HG03442 (cell line): ENCODE measurements at regions not wholly inside any gene's neighbourhood (a gene's known extent, or its start where the extent isn't known, plus 50 kb on each side); places are given as distances from the start of the nearest gene placed in this dataset.
"Not testable (repeated sequence)": the region's sequence is repeated elsewhere in the genome, so short reads cannot be mapped to it uniquely, and the experiment has no call there.

Experiments
- ATAC-seq: cut with Tn5 transposase; IDR thresholded peaks from one replicate; pipeline ENCODE4 v1.9.1; 2021; ENCODE audit warnings: mild to moderate bottlenecking, moderate library complexity; ENCODE audit not compliant: unreplicated experiment

DNA sequence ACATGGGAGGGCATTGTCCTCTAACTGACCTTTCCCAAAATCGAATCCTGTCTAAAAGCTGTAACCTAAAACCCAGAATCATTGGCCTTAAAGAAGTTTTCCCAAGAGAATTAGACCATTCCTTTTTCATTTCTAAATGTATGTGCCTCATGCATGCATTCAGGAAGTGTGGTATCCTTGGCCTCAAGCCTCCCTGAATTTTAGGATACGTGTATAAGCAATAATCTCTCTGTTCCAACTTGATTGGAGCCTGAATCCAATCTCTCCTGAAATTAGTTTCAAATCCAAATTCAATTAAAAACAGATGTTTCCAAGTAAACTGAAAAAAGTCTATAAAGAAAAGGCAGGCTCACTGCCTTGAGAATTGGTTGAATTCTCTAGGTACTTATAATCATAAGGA, 86.0 kb upstream of the VEPH1 start:
- no peak for ATAC-seq

DNA sequence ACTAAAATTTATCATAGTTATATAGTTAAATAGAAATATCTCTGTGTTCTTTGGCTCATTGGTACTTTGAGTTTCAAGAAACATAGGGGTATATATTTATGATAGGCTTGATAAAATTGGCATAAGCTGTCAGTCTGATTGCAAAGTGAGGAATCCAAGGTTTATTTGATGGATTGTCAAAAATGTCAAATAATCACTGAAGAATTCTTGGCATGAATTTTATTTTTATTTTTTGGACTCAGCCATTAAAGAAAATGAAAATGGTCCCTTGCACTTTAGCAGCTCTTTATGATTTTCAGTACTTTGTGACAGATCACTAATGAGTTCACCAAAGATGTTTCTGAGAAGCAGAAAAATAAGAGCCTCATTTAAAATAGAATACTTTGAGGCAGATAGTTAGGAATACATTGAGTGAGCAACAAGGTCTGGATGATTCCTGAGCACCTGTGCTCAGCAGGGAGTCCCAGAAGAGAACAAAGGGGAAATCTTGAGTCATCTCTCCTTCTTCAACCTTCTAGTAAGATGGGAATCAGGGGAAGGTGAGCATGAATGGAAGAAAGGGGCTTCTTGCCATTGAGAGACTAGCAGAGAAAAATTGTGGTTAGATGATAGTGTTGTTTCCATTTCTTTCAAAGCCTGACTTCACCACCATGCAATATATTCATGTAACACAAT, 85.3 kb upstream of the VEPH1 start:
- ATAC-seq: no peak

DNA sequence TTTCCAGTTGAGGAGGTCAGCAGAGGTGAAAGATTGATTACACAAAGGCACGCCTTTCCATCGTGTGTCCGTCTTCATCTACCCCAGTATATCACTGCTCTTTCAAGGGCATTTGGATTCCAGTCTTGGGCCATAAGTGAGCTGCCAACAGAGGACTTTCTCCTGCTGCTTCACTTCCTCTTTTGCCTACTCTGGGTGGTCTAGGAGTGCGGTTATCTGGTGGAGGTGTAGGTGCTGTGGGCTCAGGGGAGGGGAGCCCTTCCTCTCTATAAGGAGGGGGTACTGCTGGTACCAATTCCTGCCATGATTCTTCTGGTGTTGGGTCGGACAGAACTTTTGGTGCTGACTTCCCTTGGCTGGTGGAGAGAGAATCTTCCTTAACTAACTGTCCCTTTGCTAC, 83.1 kb upstream of the VEPH1 start:
- no peak for ATAC-seq

DNA sequence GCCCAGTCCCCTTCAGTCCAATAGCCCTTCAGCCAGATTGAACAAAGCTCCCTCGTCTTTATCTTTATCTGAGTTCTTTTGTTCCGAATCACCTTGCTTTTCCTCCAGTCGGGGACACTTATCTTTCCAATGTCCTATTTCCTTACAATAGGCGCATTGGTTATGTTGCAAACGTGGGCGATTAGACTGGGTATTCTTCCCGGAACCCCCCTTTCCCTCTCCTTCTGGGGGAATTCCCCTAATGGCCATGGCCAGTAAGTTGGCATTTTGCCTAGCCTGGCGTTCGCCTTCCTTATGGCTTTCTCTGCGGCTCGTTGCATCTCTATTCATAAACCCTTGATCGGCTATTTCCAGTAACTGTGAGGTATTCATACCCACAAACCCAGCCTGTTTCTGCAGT, 82.2 kb upstream of the VEPH1 start:
- ATAC-seq: no peak

DNA sequence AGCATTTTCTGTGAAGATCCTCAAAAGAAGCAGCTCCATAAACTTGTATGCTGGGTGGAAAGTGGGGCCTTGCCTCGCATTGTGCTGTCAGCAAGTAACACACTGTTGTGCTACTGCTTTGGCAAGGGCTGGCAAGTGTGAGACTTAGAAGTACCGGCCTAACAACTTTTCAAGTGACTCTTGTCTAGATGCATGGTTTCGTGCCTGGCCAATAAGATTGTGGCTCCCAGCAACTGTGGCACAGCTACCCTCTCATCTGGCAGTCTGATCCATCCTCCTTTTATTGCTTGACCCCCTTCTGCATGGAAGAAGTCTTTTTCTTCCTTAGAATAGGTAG, 79.4 kb upstream of the VEPH1 start:
- ATAC-seq: no peak

DNA sequence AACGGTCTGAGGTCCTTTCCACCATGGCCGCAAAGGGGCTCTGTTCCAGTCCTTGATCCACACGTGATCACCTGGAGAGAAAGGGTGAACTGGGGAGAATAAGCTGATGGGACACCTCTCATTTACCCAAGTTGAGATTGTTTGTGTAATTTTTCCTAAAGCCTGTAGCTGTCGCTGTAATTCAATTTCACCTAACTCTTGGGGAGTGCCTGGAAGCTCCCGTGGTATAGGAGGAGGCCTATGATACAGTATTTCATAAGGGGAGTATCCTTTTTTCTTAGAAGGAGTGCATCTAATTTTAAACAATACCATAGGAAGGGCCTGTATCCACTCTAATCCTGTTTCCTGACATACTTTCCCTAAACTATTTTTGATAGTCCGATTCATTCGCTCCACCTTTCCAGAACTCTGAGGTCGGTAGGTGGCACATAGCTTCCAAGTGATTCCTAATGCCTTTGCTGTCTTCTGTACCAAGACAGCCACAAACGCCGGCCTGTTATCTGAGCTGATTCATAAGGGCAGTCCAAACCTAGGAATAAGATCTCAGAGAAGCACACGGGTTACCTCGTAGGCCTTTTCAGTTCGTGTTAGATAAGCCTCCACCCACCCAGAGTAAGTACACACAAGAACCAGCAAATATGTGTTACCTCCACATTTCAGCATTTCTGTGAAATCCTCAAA, 78.9 kb upstream of the VEPH1 start:
- ATAC-seq: not testable (repeated sequence)

DNA sequence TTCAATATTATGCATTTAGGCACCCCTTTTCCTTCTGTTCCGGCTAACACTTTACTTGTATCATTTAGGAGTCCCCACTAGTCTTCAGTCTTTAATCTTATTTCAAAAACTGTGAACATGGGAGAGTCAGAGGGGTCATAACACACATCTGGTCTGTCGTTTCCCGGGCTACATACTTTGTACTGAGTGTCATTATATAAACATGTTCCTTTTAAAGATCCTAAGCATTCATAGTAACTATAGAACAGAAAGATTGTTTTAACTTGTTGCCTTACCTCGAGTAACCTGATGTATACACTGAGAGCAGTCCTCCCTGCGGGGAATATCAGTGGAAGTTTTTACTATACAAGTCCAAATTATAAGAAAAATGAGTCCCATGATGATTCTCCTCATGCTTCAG, 78.2 kb upstream of the VEPH1 start:
- no peak for ATAC-seq

DNA sequence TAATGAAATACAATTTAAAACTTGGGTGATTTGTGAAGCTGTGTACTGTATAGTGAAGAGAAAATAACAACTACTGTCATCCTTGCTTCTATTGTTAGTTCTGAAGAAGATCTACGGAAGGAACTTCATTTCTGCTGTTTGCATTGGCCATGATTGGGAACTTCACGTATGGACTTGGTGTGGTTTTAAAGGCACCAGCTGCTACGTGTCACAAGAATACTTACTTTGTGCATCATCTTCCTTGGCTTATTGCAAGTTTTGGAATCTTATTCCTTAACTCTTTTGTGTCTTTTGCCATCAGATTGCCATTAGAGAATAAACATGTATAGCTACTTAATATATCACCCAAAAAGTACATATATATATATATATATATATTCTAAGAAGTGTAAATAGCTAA, 75.0 kb upstream of the VEPH1 start:
- no peak for ATAC-seq

DNA sequence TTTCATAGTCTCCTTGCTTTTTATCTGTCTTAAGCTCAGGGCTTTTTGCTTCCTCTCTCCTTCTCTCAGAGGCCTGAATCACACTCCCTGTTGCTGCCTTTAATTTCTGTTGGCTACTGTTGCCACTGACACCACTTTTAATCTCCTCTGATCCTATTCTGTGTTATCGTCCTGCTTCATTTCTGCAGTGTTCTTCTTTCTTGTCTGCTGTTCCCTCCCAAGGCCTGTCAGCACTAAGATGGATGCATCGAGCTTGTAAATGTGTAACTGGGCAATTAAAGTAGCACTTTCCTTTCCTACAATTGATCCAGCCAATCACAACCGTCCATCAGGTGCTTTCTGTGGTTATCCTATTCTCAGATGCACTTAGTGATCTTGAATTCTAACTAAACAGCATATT, 71.3 kb upstream of the VEPH1 start:
- no peak for ATAC-seq

DNA sequence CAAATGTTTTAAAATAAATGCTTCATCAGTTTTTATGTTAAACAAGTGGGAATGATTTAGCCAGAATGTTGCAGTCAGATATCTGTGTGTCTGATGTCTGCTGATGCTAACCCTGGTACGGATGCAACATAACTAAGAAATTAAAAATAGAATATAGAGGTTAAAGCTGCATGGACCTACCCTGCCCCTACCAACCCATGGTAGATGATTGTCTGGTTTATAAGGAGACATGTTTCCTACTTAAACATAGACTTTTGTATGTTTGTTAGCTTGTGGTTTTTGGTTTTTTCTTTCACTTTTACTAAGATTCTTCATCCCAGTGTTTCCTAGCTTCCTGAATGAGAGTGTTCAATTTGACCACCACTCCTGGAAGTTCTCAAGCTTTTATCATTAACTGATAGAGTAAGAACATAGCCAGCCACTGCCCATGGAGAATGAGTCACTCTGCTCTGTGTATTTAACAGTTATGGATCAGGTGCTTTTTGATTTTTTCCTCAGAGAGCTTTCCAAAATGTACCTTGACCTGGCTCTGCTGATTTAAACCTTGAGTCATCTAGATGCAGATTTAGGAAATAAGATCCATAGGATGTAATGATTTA, 70.7 kb upstream of the VEPH1 start:
- ATAC-seq: no peak

DNA sequence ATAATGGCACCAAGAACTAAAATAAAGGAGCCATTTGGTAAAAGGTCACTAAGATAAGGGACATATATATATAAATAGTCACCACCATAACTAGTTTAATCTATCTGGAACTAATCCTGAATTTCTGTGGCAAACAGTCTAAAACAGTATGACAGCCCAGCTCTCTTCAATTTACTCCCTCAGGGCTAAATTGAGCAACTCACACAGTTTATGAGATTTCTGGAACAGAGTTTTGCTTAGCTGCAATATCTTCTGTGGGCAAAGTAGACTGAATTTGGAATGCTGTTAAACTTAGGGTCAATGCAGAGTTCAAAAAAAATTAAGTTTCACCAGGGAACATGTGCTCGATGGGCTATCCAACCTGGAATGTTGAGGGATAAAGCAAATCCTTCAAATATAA, 70.1 kb upstream of the VEPH1 start:
- ATAC-seq: no peak

DNA sequence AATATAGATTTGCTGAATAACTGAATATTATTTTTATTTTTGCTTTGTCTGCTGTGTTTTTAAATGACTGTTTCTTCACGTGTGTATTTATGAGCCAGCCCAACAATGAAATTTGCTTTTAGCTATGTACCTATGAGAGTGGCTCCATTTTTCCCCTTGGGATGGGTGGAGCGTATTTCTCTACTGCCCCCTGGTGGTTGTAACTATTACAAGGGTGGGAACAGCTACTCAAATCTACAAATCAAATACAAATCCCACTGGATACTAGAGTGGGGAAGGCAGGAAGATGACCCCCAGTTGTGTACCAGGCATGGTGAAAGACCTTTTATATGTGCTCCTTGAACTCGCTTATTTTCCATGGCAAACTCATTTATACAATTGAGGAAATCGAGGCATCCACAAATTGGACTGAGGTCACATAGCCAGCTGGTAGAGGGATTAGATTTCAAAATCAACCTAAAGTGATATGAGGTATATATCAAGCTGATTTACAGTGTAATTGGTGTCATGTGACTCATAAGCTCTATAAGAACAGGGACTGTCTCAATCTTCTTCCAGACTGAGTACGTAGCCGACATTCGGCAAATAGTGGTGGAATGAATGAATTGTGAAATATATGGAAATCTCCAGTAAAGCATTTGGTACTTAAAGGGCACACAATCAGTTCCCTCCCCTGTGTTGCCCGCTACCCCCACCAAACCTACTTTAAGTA, 69.5 kb upstream of the VEPH1 start:
- peak; percentile 89 for ATAC-seq

DNA sequence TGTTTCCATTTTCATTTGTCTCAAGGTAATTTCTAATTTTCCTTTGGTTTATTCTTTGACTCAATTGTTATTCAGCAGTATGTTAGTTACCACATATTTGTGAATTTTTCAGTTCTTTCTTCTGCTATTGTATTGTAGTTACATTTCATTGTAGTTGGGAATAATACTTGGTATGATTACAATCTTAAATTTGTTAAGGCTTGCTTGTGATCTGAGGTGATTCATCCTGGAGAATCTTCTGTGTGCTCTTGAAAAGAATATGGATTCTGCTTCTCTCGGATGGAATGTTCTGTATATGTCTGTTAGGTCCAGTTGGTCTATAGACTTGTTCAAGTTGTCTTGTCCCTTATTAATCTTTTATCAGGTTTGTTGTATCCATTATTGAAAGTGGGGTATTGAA, 63.4 kb upstream of the VEPH1 start:
- ATAC-seq: no peak

DNA sequence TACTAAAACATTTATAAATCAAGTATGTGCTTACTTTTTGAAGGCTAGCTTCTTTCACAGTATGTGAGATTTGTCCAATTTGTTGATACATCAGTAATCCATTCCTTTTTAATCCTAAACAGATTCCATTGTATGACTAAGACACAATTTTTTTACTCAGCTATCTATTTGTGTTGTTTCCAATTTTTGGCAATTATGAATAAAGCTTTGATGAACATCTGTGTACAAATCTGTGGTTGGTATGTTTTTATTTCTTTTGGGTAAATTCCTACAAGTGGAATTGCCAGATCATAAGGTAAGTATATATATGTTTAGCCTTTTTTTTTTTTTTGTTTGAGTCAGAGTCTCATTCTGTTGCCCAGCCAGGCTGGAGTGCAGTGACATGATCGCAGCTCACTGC, 56.2 kb upstream of the VEPH1 start:
- no peak for ATAC-seq
